ENCODE measurements at regions not wholly inside any gene's neighbourhood (a gene's known extent, or its start where the extent isn't known, plus 50 kb on each side); places are given as distances from the start of the nearest gene placed in this dataset.

DNA sequence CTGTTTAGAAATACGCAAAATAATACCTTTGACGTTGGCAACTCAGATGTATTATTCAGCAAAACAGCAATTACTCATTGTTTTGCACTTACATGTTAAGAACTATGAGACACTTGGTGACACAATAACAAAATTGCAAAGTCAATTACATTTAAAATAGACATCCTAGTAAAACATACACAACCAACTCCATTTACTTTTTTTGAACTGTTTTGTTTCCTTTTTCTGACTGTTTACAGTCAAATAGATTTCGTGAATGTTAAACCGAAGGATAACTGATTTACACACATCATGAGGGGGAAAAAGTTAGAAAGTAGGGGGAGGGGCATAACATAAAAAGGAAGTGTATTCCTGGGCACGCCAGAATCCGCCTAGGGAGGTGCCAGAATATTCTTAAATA lies 220.1 kb downstream of the MEF2C start:
- Histone ChIP-seq H3K27me3 (ENCODE audit: insufficient read depth, low read depth, low read length) (no peaks in the 10 kb centered on the region), H4K20me1 (ENCODE audit: insufficient read depth) (no peaks in the 10 kb centered on the region), H3K4me3 (ENCODE audit: low read length) (peak overlapping the region; percentile 82)

DNA sequence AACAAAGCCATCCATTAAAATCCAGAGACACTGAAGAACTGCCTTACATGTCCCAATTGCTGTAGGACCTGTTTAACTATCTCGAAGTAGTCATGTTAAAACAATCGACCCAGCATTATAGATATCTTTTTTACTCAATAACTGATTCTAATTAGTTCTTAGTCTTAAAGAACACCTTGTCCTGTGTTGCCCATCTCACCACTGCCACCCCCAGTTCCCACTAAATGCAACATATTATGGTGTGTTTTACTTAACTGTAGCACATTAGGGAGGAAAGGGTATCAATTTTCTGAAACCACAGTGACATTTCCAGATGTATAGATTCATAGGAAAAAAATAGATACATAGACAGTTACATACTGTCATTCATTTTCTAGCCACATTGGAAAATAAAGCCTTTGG lies 221.2 kb downstream of the MEF2C start:
- Histone ChIP-seq H3F3A (ENCODE audit: insufficient read depth, low read length, poor library complexity, severe bottlenecking) (peaks cover 21% of the 10 kb centered on the region), H4K20me1 (ENCODE audit: insufficient read depth) (no peaks in the 10 kb centered on the region), H3K4me3 (ENCODE audit: low read length) (peak overlapping the region; percentile 82), H3K79me2 (replicated peaks; ENCODE audit: insufficient read depth, low read length) (peaks cover 97% of the 10 kb centered on the region), H3K9me3 (ENCODE audit: low read length) (no peaks in the 10 kb centered on the region), H3K9ac (ENCODE audit: low read length) (peak overlapping the region; percentile 96), H3K27me3 (ENCODE audit: insufficient read depth, low read depth, low read length) (no peaks in the 10 kb centered on the region), H3K9me2 (ENCODE audit: insufficient read depth, low read length) (no peaks in the 10 kb centered on the region), H2AFZ (ENCODE audit: low read depth, low read length) (no peak overlapping the region), H3K36me3 (ENCODE audit: insufficient read depth, low read length) (peaks cover 14% of the 10 kb centered on the region), H3K27ac (ENCODE audit: low read length) (peak overlapping the region; percentile 100), H3K4me2 (ENCODE audit: low read length) (peak overlapping the region; percentile 95)
- no peak for TF ChIP-seq TAF1 (IDR thresholded peaks at IDR 0.05; ENCODE audit: low read depth)
- no peak for TF ChIP-seq MXI1 (conservative IDR thresholded peaks at IDR 0.05; ENCODE audit: poor library complexity, severe bottlenecking)
- TF ChIP-seq SMC3 (conservative IDR thresholded peaks at IDR 0.05; ENCODE audit: poor library complexity) = no peak
- TF ChIP-seq, protein P1, sequence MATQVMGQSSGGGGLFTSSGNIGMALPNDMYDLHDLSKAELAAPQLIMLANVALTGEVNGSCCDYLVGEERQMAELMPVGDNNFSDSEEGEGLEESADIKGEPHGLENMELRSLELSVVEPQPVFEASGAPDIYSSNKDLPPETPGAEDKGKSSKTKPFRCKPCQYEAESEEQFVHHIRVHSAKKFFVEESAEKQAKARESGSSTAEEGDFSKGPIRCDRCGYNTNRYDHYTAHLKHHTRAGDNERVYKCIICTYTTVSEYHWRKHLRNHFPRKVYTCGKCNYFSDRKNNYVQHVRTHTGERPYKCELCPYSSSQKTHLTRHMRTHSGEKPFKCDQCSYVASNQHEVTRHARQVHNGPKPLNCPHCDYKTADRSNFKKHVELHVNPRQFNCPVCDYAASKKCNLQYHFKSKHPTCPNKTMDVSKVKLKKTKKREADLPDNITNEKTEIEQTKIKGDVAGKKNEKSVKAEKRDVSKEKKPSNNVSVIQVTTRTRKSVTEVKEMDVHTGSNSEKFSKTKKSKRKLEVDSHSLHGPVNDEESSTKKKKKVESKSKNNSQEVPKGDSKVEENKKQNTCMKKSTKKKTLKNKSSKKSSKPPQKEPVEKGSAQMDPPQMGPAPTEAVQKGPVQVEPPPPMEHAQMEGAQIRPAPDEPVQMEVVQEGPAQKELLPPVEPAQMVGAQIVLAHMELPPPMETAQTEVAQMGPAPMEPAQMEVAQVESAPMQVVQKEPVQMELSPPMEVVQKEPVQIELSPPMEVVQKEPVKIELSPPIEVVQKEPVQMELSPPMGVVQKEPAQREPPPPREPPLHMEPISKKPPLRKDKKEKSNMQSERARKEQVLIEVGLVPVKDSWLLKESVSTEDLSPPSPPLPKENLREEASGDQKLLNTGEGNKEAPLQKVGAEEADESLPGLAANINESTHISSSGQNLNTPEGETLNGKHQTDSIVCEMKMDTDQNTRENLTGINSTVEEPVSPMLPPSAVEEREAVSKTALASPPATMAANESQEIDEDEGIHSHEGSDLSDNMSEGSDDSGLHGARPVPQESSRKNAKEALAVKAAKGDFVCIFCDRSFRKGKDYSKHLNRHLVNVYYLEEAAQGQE (IDR thresholded peaks at IDR 0.05; ENCODE audit: borderline replicate concordance) = no peak
- TF ChIP-seq EP300 (conservative IDR thresholded peaks at IDR 0.05; ENCODE audit: poor library complexity, severe bottlenecking) = no peak
- no peak for TF ChIP-seq POLR2AphosphoS5 (IDR thresholded peaks at IDR 0.05)
- TF ChIP-seq RAD21 (conservative IDR thresholded peaks at IDR 0.05) = no peak
- TF ChIP-seq, protein P2, sequence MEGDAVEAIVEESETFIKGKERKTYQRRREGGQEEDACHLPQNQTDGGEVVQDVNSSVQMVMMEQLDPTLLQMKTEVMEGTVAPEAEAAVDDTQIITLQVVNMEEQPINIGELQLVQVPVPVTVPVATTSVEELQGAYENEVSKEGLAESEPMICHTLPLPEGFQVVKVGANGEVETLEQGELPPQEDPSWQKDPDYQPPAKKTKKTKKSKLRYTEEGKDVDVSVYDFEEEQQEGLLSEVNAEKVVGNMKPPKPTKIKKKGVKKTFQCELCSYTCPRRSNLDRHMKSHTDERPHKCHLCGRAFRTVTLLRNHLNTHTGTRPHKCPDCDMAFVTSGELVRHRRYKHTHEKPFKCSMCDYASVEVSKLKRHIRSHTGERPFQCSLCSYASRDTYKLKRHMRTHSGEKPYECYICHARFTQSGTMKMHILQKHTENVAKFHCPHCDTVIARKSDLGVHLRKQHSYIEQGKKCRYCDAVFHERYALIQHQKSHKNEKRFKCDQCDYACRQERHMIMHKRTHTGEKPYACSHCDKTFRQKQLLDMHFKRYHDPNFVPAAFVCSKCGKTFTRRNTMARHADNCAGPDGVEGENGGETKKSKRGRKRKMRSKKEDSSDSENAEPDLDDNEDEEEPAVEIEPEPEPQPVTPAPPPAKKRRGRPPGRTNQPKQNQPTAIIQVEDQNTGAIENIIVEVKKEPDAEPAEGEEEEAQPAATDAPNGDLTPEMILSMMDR (IDR thresholded peaks at IDR 0.05; ENCODE audit: poor library complexity, severe bottlenecking) = no peak
- no peak for TF ChIP-seq EZH2 (IDR thresholded peaks at IDR 0.05; ENCODE audit: borderline replicate concordance, insufficient read depth, low read length, poor library complexity, severe bottlenecking)

More for the DNA sequence above, 220.1 kb downstream of the MEF2C start:
- H3K9me2 ChIP-seq (ENCODE audit: insufficient read depth, low read length) = no peaks in the 10 kb centered on the region
- H3K27ac ChIP-seq (ENCODE audit: low read length) = peak overlapping the region; percentile 100
- H2AFZ ChIP-seq (ENCODE audit: low read depth, low read length) = no peak overlapping the region
- peaks cover 21% of the 10 kb centered on the region for H3F3A ChIP-seq (ENCODE audit: insufficient read depth, low read length, poor library complexity, severe bottlenecking)
- peaks cover 97% of the 10 kb centered on the region for H3K79me2 ChIP-seq (replicated peaks; ENCODE audit: insufficient read depth, low read length)
- TF ChIP-seq EZH2 (IDR thresholded peaks at IDR 0.05; ENCODE audit: borderline replicate concordance, insufficient read depth, low read length, poor library complexity, severe bottlenecking) (no peak), EP300 (conservative IDR thresholded peaks at IDR 0.05; ENCODE audit: poor library complexity, severe bottlenecking) (no peak), RAD21 (conservative IDR thresholded peaks at IDR 0.05) (no peak), MXI1 (conservative IDR thresholded peaks at IDR 0.05; ENCODE audit: poor library complexity, severe bottlenecking) (no peak), SMC3 (conservative IDR thresholded peaks at IDR 0.05; ENCODE audit: poor library complexity) (no peak), TAF1 (IDR thresholded peaks at IDR 0.05; ENCODE audit: low read depth) (no peak), POLR2AphosphoS5 (IDR thresholded peaks at IDR 0.05) (no peak)
- TF ChIP-seq, protein P1 (IDR thresholded peaks at IDR 0.05; ENCODE audit: borderline replicate concordance) = no peak
- TF ChIP-seq, protein P2 (IDR thresholded peaks at IDR 0.05; ENCODE audit: poor library complexity, severe bottlenecking) = no peak
- peaks cover 14% of the 10 kb centered on the region for H3K36me3 ChIP-seq (ENCODE audit: insufficient read depth, low read length)
- no peaks in the 10 kb centered on the region for H3K9me3 ChIP-seq (ENCODE audit: low read length)
- peak overlapping the region; percentile 96 for H3K9ac ChIP-seq (ENCODE audit: low read length)
- peak overlapping the region; percentile 95 for H3K4me2 ChIP-seq (ENCODE audit: low read length)

All from neural cell (in vitro differentiated cells).